CD4-positive, alpha-beta T cell (primary cell): ENCODE measurements at regions not wholly inside any gene's neighbourhood (a gene's known extent, or its start where the extent isn't known, plus 50 kb on each side); places are given as distances from the start of the nearest gene placed in this dataset.

Experiments
- ATAC-seq: fragments of 200-7000 bp; cut with Tn5 transposase; one replicate; pipeline ENCODE4 v1.10.0; 2022; ENCODE audit warnings: mild to moderate bottlenecking; ENCODE audit not compliant: poor library complexity
- CTCF ChIA-PET: fragments of 350-600 bp; sonication (Branson Sonifier 250); formaldehyde crosslinking; loops from one replicate; lab custom pipeline; 2021; ENCODE audit warnings: antibody characterized with exemption, inconsistent platforms; lab: Charles Lee
- POLR2A ChIA-PET: fragments of 350-600 bp; sonication (Branson Sonifier 250); formaldehyde crosslinking; loops from one replicate; lab custom pipeline; 2021; ENCODE audit warnings: antibody characterized with exemption, inconsistent platforms; lab: Charles Lee
- DNase-seq, 14 experiments: peaks; one replicate each; pipeline ENCODE4 v3.0.0-alpha.2; 2013 to 2020; ENCODE audit warnings: mixed read lengths in 2 of 14
- H3K27ac ChIP-seq, 2 donors: one replicate each; pipeline versions ENCODE4 v1.5.1 to v1.7.0; 2013; ENCODE audit warnings: low read length in 2 of 2, low read depth in 1 of 2, mild to moderate bottlenecking in 1 of 2
- H3K27me3 ChIP-seq, 2 experiments: 1 replicate in 1 of 2; 2 replicates in 1 of 2; pipeline versions ENCODE4 v1.6.1 to v1.7.0; 2013; ENCODE audit warnings: low read length in 2 of 2, control low read depth in 1 of 2, mild to moderate bottlenecking in 1 of 2, moderate library complexity in 1 of 2; ENCODE audit not compliant: insufficient read depth in 2 of 2, control insufficient read depth in 1 of 2
- H3K36me3 ChIP-seq: one replicate; pipeline ENCODE4 v1.6.1; 2013; ENCODE audit warnings: low read length, control low read depth; ENCODE audit not compliant: insufficient read depth
- H3K4me1 ChIP-seq: one replicate; pipeline ENCODE4 v1.6.1; 2013; ENCODE audit warnings: low read length, control low read depth; ENCODE audit not compliant: insufficient read depth
- H3K4me3 ChIP-seq: one replicate; pipeline ENCODE4 v1.5.1; 2013; ENCODE audit warnings: mild to moderate bottlenecking, low read length, moderate library complexity
- H3K9me3 ChIP-seq, 2 experiments: 1 replicate in 1 of 2; 2 replicates in 1 of 2; pipeline versions ENCODE4 v1.6.1 to v1.7.0; 2013; ENCODE audit warnings: low read length in 2 of 2, mild to moderate bottlenecking in 2 of 2, control low read depth in 1 of 2, moderate library complexity in 1 of 2; ENCODE audit not compliant: control insufficient read depth in 1 of 2, insufficient read depth in 1 of 2
- H3K27ac Mint-ChIP-seq: one replicate; pipeline ENCODE4 v1.8.0; 2020; ENCODE audit warnings: mixed read lengths
- H3K27me3 Mint-ChIP-seq: one replicate; pipeline ENCODE4 v1.8.0; 2021; ENCODE audit warnings: mixed read lengths
- H3K36me3 Mint-ChIP-seq: one replicate; pipeline ENCODE4 v1.8.0; 2021; ENCODE audit warnings: low read depth, mixed read lengths
- H3K4me1 Mint-ChIP-seq: one replicate; pipeline ENCODE4 v1.8.0; 2021; ENCODE audit warnings: low read depth, mixed read lengths
- H3K4me3 Mint-ChIP-seq: one replicate; pipeline ENCODE4 v1.8.0; 2020; ENCODE audit warnings: mild to moderate bottlenecking, mixed read lengths
- H3K9me3 Mint-ChIP-seq: one replicate; pipeline ENCODE4 v1.8.0; 2020; ENCODE audit warnings: mixed read lengths
- CTCF ChIP-seq: fragments of 200-600 bp; IDR thresholded peaks from one replicate; pipeline ENCODE4 v1.8.0; 2022; ENCODE audit warnings: antibody characterized with exemption, mild to moderate bottlenecking
- intact Hi-C, 2 experiments: fragments of 100-400 bp; cut with DNase I in 1 of 2; cut with micrococcal nuclease in 1 of 2; formaldehyde crosslinking; loops; one replicate each; pipeline versions ENCODE4 v1.15.1 to v1.9.0; 2023 to 2025; cut with DNase I, micrococcal nuclease

GRCh38 chr13:83221813-83222241 is 660.4 kb downstream of the SLITRK1 start:
- Histone ChIP-seq H3K27ac (no peak overlapping the region), H3K36me3 (no peaks in the 10 kb centered on the region), H3K4me3 (no peak overlapping the region), H3K27me3 (no peaks in the 10 kb centered on the region), H3K4me1 (no peaks in the 10 kb centered on the region), H3K9me3 (no peaks in the 10 kb centered on the region)
- Mint-ChIP-seq H3K27me3 (no peaks in the 10 kb centered on the region), H3K27ac (no peak overlapping the region), H3K9me3 (peaks cover 2% of the 10 kb centered on the region), H3K4me3 (no peak overlapping the region), H3K4me1 (no peaks in the 10 kb centered on the region), H3K36me3 (no peaks in the 10 kb centered on the region)
- intact Hi-C loops: no loop called here
- ChIA-PET POLR2A (no interaction called here), CTCF (no interaction called here)
- ATAC-seq: no peak
- TF ChIP-seq CTCF: no peak
- DNase-seq: no peak

GRCh38 chr13:83221256-83221655 is 661.0 kb downstream of the SLITRK1 start:
- no peak overlapping the region for H3K4me3 Mint-ChIP-seq
- no peak for TF ChIP-seq CTCF
- ChIA-PET CTCF (no interaction called here), POLR2A (no interaction called here)
- DNase-seq (no peak), ATAC-seq (no peak)
- Histone ChIP-seq H3K27ac (no peak overlapping the region), H3K9me3 (no peaks in the 10 kb centered on the region), H3K27me3 (no peaks in the 10 kb centered on the region), H3K36me3 (no peaks in the 10 kb centered on the region), H3K4me3 (no peak overlapping the region), H3K4me1 (no peaks in the 10 kb centered on the region)
- no peaks in the 10 kb centered on the region for H3K36me3 Mint-ChIP-seq
- peaks cover 5% of the 10 kb centered on the region for H3K9me3 Mint-ChIP-seq
- H3K27ac Mint-ChIP-seq: no peak overlapping the region
- H3K4me1 Mint-ChIP-seq: no peaks in the 10 kb centered on the region
- intact Hi-C loops: no loop called here
- no peaks in the 10 kb centered on the region for H3K27me3 Mint-ChIP-seq

- peaks cover 5% of the 10 kb centered on the region for H3K9me3 Mint-ChIP-seq
- DNase-seq (no peak), ATAC-seq (no peak)
- no peaks in the 10 kb centered on the region for H3K36me3 Mint-ChIP-seq
- H3K27me3 Mint-ChIP-seq: no peaks in the 10 kb centered on the region
- Histone ChIP-seq H3K27ac (no peak overlapping the region), H3K4me1 (no peaks in the 10 kb centered on the region), H3K4me3 (no peak overlapping the region), H3K36me3 (no peaks in the 10 kb centered on the region), H3K9me3 (no peaks in the 10 kb centered on the region), H3K27me3 (no peaks in the 10 kb centered on the region)
- ChIA-PET POLR2A (no interaction called here), CTCF (no interaction called here)
- H3K4me3 Mint-ChIP-seq: no peak overlapping the region
- H3K27ac Mint-ChIP-seq: no peak overlapping the region
- no peak for TF ChIP-seq CTCF
- intact Hi-C loops: no loop called here
- H3K4me1 Mint-ChIP-seq: no peaks in the 10 kb centered on the region
Observed at GRCh38 chr13:83220241-83220640, 662.0 kb downstream of the SLITRK1 start.
